Muscle layer of colon (tissue), 2 donors: ENCODE measurements at regions not wholly inside any gene's neighbourhood (a gene's known extent, or its start where the extent isn't known, plus 50 kb on each side); places are given as distances from the start of the nearest gene placed in this dataset.

Source experiments
- H3K27ac ChIP-seq: one replicate; pipeline ENCODE4 v1.7.0; 2013; ENCODE audit warnings: low read depth, mild to moderate bottlenecking, low read length, moderate library complexity
- H3K27me3 ChIP-seq, 2 donors: one replicate each; pipeline ENCODE4 v1.7.0; 2013; ENCODE audit warnings: low read length in 2 of 2, mild to moderate bottlenecking in 2 of 2; ENCODE audit not compliant: insufficient read depth in 2 of 2, control insufficient read depth in 1 of 2
- H3K36me3 ChIP-seq: one replicate; pipeline ENCODE4 v1.7.0; 2013; ENCODE audit warnings: mild to moderate bottlenecking, low read length; ENCODE audit not compliant: insufficient read depth
- H3K4me1 ChIP-seq: one replicate; pipeline ENCODE4 v1.7.0; 2013; ENCODE audit warnings: mild to moderate bottlenecking, low read length; ENCODE audit not compliant: insufficient read depth
- H3K4me3 ChIP-seq, 2 donors: one replicate each; pipeline ENCODE4 v1.7.0; 2013; ENCODE audit warnings: low read length in 2 of 2, low read depth in 1 of 2, mild to moderate bottlenecking in 1 of 2, moderate library complexity in 1 of 2
- H3K9ac ChIP-seq: one replicate; pipeline ENCODE4 v1.7.0; 2013; ENCODE audit warnings: low read length
- H3K9me3 ChIP-seq: one replicate; pipeline ENCODE4 v1.7.0; 2013; ENCODE audit warnings: mild to moderate bottlenecking, low read length
- donor health status: abdominal sarcoma.
- donor health status: Adenocarcinoma of cecum.

DNA sequence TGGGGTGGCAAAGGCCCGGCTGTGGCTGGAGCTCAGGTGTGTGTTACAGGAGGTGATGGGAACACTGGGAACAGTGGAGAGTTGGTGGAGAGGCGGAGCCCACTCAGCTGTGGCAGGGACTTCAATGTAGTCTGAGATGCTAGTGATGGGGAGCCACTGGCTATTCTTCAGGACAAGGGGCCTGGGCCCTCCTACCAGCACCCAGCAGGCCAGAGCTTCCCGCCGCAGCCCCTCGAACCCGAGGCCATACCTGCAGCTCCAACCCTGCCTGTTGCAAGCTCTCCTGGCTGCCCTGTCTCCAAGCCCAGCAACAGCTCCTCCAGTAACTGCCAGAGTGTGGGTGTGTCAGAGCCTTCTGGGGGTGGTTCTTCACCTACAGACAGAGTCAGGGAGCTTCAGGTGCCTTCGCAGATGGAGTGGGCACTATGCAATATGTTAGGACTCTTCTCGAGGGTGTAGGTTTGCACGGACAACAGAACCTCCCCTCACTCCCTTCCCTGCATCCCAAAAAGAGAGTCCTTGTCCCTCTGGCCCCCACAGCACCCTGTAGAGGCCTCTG, 146.2 kb upstream of the MLN start:
- no peak overlapping the region for H3K4me3 ChIP-seq
- no peaks in the 10 kb centered on the region for H3K36me3 ChIP-seq
- no peak overlapping the region for H3K27ac ChIP-seq
- H3K9me3 ChIP-seq = no peaks in the 10 kb centered on the region
- no peaks in the 10 kb centered on the region for H3K4me1 ChIP-seq
- no peaks in the 10 kb centered on the region for H3K27me3 ChIP-seq
- H3K9ac ChIP-seq = no peak overlapping the region

DNA sequence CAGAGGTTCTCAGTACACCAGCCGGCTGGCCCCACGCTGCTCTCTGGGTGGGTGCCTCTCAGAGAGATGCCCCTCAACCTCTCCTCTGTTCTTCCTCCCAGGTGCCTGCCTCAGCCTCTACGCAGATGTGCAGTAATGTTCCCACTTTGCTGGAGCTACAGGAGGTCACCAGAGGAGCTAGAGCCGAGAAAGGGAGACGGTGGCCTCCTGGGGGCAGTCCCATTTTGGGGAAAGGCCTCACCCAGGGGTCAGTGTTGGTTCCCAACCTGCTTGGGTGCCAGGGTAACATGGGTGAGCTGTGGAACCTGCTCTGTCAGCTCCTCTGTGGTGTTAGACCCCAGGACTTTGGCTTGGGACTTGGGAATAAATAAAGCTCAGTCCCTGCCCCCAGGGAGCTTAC, 145.3 kb upstream of the MLN start:
- H3K27me3 ChIP-seq = peaks cover 0 to 4% of the 10 kb centered on the region in 2 donors
- H3K4me3 ChIP-seq = no peak overlapping the region
- no peaks in the 10 kb centered on the region for H3K9me3 ChIP-seq
- no peak overlapping the region for H3K27ac ChIP-seq
- H3K36me3 ChIP-seq = no peaks in the 10 kb centered on the region
- no peak overlapping the region for H3K9ac ChIP-seq
- no peaks in the 10 kb centered on the region for H3K4me1 ChIP-seq

DNA sequence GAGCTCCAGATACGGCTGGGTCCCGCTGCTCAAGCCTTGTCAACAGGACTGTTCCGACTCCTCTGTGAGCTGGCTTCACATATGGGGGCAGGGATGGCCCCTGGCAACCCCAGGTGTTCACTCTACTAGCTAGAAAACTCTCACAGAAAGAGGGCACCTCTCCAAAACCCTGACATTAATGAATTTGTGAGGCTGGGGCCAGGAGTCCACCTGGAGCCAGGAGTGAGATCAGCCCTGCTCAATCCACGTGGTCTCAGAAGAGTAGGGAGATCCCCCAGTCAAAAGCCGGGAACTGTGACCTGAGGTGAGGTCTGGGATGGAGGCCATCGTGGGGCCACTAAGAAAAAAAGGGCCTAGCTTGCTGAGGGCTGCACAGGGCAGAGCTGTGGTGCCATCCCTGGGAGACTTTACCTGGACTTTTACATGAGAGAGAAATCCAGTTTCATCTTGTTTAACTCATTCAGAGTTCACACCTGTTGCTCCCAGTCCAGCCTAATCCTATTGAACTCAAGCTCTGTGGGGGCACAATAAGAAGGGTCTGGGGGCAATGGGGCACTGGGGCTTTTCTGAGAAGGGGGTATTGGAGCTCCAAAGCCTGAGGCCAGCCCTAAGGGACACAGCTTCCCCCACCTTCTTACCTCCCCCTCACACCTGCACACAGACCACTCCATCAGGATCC, 144.3 kb upstream of the MLN start:
- no peaks in the 10 kb centered on the region for H3K36me3 ChIP-seq
- H3K27me3 ChIP-seq = peaks cover 0 to 4% of the 10 kb centered on the region in 2 donors
- no peak overlapping the region for H3K4me3 ChIP-seq
- no peaks in the 10 kb centered on the region for H3K4me1 ChIP-seq
- no peaks in the 10 kb centered on the region for H3K9me3 ChIP-seq
- H3K27ac ChIP-seq = no peak overlapping the region
- H3K9ac ChIP-seq = no peak overlapping the region

DNA sequence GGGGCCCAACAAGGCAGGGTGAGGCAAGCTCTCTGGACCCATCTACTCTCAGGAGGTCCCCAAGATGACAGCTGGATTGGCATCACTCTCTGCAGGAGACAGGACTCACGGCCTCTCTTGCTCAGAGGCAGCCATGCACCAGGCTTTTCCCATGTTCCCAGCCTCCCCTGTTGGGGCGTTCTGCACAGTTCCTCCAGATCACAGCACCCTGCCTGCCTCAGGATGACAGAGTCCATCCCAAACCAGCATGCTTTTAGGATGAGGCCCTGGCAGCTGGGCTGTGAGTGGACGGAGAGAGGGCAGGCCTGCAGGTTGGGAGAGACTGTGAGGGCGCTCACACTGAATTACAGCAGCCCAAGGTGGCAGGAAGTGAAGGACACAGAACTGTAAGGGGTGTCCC, 143.2 kb upstream of the MLN start:
- H3K9me3 ChIP-seq = no peaks in the 10 kb centered on the region
- H3K27ac ChIP-seq = no peak overlapping the region
- no peaks in the 10 kb centered on the region for H3K4me1 ChIP-seq
- H3K9ac ChIP-seq = no peak overlapping the region
- H3K36me3 ChIP-seq = no peaks in the 10 kb centered on the region
- peaks cover 0 to 4% of the 10 kb centered on the region in 2 donors for H3K27me3 ChIP-seq
- H3K4me3 ChIP-seq = no peak overlapping the region

DNA sequence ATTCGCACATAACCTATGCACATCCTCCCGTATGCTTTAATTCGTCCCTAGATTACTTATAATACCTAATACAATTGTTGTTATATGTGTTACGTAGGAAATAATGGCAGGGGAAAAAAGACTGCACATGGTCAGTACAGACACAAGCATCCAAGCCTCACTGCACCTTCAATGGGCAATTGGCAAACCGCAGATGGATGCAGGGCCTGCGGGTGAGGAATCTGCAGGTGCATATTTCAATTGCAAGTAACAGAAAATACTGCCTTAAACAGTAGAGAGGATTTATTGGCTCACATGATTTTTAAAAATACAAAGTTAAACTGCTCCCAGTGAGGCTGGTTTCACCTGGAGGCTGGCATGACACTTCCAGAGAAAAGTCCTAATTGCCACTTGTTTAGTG, 142.1 kb upstream of the MLN start:
- no peak overlapping the region for H3K4me3 ChIP-seq

DNA sequence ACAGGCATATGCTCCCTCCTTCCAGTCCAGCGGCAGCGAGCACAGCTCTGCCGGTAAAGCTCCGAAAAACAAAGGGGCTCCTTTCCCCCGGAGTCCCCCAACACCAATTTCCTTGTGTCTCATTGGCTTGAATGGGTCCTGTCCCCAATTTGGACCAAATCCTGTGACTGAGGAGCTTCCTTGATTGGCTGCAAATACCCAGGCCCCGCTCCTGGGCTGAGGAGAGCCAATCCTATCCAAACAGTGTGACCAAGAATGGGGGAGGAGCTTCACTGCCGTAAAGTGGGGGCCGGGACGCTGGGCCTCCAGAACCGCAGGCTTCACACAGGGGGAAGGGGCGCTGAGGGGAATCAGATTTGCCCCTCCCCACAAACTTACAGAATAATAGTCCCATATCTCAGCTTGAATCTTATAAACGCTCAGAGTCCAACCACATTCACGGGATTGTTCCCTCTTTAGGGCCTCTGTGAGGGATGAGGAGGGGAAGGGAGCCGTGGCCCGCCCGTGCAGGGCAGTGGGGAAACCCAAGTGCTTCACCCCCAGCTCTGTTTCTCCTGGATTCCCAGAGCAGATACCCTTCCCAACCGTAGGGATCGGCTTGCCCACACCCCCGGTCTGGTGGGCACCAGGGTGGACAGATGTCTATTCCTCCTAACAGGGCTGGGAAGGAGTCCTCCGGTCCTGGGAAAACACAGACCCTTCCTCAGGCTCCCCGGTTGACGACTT, 141.0 kb upstream of the MLN start:
- Histone ChIP-seq H3K27me3 (peaks cover 0 to 4% of the 10 kb centered on the region in 2 donors), H3K4me1 (no peaks in the 10 kb centered on the region), H3K9me3 (no peaks in the 10 kb centered on the region), H3K9ac (no peak overlapping the region), H3K36me3 (no peaks in the 10 kb centered on the region), H3K27ac (no peak overlapping the region), H3K4me3 (no peak overlapping the region)

More for the DNA sequence above, 142.1 kb upstream of the MLN start:
- Histone ChIP-seq H3K4me1 (no peaks in the 10 kb centered on the region), H3K9me3 (no peaks in the 10 kb centered on the region), H3K36me3 (no peaks in the 10 kb centered on the region), H3K27ac (no peak overlapping the region), H3K9ac (no peak overlapping the region), H3K27me3 (peaks cover 0 to 4% of the 10 kb centered on the region in 2 donors)

DNA sequence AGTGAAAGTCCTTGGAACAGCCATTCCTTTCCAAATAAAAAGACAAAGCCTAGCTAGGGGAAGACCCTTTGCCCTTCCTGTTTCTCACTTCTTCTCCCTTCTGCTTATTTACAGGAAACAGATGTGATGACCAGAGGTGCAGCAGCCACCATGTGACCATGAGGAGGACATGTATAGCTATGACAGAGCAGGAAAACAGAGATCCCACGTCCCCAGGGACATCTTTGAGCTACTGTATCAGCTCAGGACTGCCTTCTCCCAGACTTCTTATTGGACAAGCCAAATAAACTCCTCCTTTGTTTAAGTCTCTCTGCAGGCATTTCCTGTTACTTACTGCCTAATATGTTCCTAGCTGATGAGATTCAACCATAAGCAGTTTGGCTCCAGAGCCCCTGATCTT, 133.1 kb upstream of the MLN start:
- Histone ChIP-seq H3K4me1 (no peaks in the 10 kb centered on the region), H3K9ac (no peak overlapping the region), H3K4me3 (no peak overlapping the region), H3K9me3 (no peaks in the 10 kb centered on the region), H3K27ac (no peak overlapping the region), H3K27me3 (no peaks in the 10 kb centered on the region), H3K36me3 (no peaks in the 10 kb centered on the region)

DNA sequence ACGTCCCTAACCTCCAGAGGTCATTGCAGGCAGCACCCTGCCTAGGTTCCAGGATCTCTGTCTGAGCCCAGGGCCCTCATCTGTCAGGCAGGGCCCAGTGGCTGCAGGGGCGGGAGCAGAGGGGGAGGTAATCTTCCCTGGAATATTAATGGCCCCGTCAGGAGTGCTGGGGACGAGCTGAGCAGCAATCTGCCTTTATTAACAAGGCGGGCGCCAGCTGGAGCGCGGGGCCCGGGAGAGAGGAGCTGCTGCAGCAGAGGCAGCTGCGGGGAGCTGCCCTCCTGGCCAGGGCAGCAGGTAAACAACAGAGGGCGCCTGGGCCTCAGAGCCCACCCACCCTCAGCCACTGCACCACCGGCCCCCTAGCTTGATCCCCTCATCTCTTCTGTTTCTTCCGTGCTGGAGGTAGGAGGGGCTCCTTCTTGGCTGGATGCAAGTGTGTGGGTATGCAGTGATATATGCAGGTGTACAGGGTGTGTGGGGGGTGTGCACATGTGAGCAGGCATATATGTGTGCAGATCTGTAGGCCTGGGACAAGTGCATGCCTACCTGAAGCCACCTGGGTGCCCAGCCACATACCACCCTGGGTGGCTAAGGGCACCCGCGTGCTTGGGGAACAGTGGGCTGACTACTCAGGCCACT, 131.8 kb upstream of the MLN start:
- Histone ChIP-seq H3K27ac (no peak overlapping the region), H3K27me3 (no peaks in the 10 kb centered on the region), H3K9ac (no peak overlapping the region), H3K4me1 (no peaks in the 10 kb centered on the region), H3K4me3 (no peak overlapping the region), H3K9me3 (no peaks in the 10 kb centered on the region), H3K36me3 (no peaks in the 10 kb centered on the region)

DNA sequence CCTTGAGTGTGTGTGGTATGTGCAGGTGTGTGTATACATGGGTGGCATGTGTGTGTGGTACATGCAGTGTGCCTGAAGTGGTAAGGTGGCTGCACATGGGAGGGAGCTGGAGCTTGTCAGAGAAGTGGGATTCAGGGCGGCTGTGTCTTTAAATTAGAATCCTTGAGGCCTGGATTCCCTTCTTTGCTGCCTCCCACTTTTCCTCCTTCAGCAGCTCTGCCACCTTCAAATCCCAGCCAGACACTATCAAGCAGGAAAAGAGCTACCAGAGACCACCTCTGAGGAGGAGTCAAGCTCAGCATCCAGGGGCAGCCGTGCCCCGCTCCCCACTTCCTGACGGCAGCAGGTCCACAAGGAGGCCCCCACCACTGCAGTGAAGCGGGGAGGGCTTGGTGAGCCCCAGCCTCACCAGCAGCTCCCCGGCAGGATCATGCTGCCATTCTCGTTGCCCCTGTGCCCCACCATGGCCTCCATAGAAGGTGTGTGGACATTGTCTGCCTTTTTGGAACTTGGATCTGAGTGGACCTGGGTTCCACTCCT, 131.0 kb upstream of the MLN start:
- Histone ChIP-seq H3K9me3 (no peaks in the 10 kb centered on the region), H3K4me1 (no peaks in the 10 kb centered on the region), H3K27ac (no peak overlapping the region), H3K4me3 (no peak overlapping the region), H3K36me3 (no peaks in the 10 kb centered on the region), H3K27me3 (no peaks in the 10 kb centered on the region), H3K9ac (no peak overlapping the region)

DNA sequence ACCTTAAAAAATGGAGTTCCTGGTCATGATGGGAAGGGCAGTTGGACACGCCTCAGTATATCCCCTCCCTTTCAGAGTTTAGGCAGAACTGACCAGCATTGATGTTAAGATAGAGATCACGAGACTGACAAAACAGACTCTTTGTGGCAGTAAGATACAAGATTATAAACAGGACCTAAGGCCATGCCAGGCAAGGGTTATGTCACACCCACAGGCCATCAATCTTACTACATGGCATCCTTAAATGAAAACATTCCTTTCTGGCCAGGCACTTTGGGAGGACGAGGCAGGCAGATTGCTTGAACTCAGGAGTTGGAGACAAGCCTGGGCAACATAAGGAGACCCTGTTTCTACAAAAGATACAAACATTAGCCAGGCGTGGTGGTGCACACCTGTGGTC, 129.3 kb upstream of the MLN start:
- Histone ChIP-seq H3K27ac (no peak overlapping the region), H3K9ac (no peak overlapping the region), H3K36me3 (no peaks in the 10 kb centered on the region), H3K4me3 (no peak overlapping the region), H3K4me1 (peaks cover 2% of the 10 kb centered on the region), H3K9me3 (no peaks in the 10 kb centered on the region), H3K27me3 (no peaks in the 10 kb centered on the region)

DNA sequence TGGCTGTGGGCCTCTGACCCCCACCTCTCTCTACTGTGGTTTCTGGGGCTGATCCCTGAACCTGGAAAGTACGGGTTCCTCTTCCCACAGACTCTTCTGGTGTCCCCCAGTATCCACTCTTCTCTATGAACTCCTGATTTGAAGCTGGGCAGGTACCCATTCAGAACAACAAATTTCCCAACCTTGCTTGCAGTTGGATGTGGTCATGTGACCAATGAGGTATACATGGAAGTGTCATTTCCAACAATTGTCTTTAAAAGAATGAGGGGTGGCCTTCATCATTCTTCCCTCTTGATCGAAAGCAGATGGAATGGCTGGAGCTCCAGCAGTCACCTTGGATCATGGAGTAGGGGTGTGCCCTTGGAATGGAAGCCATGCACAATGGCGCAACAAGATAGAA, 128.0 kb upstream of the MLN start:
- Histone ChIP-seq H3K4me1 (peaks cover 6% of the 10 kb centered on the region), H3K27ac (no peak overlapping the region), H3K27me3 (no peaks in the 10 kb centered on the region), H3K4me3 (no peak overlapping the region), H3K36me3 (no peaks in the 10 kb centered on the region), H3K9me3 (no peaks in the 10 kb centered on the region), H3K9ac (no peak overlapping the region)
